ENCODE measurements at regions not wholly inside any gene's neighbourhood (a gene's known extent, or its start where the extent isn't known, plus 50 kb on each side); places are given as distances from the start of the nearest gene placed in this dataset.

DNA sequence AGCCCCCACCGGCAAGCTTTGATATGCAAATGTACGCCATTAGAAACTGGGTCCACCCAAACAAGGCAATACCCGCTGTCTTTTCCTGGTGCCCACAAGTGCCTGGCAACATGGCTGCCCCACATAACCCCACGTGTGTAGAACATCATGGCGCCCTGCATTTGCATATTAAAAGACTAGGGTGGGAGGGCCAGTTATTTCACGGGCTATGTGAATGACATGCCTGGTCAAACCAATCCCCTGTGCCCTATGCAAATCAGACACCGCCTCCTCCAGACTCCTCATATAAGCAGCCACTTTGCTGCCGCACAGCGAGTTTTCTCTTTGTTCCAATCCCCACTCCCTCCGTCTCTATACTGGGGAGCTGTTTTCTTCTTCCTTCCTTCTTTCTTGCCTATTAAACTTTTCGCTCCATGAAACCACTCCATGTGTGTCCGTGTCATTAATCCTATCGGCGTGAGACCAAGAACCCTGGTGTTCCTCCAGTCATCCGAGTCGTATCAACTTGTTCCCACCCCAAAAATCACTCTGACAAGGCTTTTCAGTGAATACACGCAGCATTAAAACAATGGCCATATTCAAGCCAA, 112.6 kb upstream of the SORBS2 start:
- DNase-seq (ENCODE audit: low read depth), result no peak

DNA sequence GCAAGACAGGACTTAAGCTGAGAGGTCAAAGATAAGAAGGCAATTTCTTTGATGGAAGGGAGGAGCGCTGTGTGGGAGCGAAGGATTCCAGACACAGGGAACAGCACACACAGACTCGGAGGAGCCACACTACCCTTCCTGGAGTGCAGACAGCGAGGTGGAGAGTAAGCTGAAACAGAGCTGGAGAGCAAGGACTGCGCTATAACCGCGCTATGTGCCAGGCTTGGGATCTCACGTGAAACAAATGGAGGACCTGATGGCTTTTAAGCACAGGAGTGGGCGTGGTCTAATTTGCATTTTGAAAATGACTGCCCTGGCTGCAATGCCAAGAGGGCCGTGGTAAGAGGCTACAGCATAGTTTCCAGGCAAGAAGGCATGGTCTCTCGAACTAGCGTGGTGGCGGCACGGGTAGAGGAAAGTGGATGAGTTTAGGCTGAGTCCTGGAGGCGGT, 113.9 kb upstream of the SORBS2 start:
- DNase-seq (ENCODE audit: low read depth), result no peak

DNA sequence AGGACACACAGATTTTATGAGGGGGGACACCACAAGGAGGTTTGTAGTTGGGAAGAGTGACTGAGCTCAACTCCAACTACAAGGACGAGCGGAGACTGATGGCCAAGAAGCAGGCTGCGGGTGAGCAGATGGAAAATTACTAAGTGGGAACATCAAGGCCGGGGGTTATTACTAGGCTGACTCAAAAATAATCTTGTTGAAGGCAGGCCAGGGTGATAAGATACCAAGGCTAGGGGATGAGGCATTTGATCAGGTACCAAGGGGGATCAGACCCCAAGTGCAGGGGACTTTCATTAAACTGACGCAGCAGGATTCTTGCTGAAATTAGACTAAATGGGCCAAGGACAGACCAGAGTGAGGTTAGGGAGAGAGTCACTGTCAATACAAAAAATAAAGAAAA, 119.4 kb upstream of the SORBS2 start:
- no peak for DNase-seq (ENCODE audit: low read depth)

GRCh38 chr4:185931986-185932385, 120.0 kb upstream of the SORBS2 start:
- no peak for DNase-seq (ENCODE audit: low read depth)

DNA sequence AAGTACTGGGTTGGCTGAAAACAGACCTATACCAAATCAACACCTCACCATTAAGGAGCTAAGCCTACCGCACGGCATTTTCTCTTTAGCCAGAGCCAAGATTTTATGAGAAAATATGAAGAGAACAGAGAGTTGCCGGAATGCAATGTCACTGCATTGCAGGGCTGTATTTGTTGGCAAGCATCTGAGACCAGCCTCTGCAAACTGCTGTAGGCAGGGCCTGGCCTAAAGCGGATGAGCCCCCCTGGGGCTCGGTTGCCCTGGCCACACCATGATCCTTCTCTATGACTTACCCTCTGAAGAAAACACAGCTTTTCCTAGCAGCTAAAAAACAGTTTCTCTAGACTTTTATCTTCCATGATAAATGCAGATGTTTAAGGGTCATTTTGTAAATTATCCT, 120.5 kb upstream of the SORBS2 start:
- no peak for DNase-seq (ENCODE audit: low read depth)

DNA sequence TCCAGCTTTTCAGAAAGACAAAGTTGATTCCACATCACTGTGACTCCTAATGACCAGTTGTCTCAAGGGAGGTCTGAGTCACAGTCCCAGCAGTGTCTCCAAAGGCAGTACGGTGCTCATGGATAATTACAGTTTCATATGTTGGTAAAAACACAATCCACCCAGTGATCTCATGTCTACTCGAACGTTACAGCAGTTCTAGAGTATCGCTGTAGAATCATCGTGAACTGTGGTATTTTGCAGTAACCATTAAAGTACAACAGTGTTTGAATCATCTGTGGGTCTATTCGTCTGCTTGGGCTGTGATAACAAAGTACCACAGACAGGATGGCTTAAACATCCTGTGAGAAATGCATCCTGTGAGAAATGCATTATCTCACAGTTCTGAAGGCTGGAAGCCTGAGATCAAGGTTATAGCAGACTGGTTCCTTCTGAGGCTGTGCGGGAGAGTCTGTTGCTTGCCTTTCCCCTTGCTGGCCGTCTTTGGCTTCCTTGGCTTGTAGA, 121.1 kb upstream of the SORBS2 start:
- no peak for DNase-seq (ENCODE audit: low read depth)

DNA sequence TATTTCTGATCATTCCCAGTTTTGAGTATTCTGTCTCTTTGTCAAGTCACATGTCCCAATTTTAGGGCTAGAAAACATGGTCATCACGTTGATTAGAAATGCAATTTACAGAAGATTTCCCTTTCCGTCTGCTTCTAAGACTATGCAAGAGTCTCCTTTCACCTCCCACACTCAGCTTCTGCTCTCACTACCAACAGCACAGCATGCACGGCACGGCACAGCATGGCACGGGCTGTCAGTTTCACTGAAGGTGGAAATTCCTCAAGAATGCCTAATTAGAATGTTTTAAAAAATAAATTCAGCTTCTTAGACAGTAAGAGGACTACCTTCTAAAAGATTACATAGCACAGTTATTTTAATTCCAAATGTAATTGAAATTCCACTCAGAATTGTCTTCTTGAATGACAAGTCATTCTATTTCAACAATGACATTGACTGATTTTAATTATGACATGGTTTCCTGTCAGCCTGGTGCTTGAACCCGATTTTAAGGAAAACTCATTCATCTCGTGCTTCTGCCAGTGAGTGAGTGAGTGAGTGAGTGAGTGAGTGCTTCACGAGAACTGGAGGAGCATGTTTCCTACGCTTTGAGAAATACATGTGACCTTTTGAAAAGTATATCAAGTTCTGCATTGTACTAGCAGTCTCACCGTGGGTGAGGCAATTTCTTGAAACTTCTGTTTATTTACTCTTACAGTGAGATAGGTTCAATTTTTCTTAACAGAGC, 124.8 kb upstream of the SORBS2 start:
- DNase-seq (ENCODE audit: low read depth), result no peak

GRCh38 chr4:185938654-185939053, 126.7 kb upstream of the SORBS2 start:
- DNase-seq (ENCODE audit: low read depth), result no peak

- no peak for DNase-seq (ENCODE audit: low read depth)
Observed at GRCh38 chr4:185941461-185941860, 127.5 kb upstream of the TLR3 start.

DNA sequence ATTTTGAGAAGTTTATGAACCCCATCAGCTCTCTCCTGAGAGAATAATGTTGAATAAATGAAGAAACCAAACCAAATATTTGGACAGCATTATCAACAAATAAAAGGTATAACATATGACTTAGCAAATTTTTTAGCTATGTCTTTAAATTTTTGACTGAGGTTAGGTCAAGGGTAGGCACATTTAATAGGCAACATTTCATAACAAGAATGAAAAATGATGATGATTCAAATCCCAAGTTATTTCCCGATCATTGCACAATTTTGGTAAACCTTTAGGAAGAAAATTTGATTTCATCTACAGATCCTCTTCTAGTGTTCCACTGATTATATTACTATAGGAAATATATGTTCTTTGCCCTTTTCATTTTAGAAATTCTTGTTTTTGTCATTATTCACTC, 123.7 kb upstream of the TLR3 start:
- DNase-seq (ENCODE audit: low read depth), result no peak

DNA sequence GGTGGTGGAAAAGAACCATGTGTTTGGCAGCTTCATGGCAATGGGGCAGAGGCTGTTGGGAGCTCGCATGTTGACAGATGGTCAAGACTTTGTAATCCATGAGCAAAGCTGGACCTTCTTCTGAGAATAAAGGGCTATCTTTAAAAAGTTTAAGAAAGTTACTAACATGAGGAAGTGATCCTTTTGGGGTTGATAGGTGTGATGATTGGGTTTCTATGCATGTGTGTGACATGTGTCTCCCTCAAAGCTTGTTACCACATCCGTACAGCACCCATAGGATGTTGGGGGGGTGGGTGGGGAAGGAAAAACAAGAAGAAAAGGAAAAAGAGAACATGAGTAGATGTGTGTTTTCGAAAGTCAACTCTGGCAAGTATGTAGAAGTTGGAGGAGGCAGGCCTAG, 123.0 kb upstream of the TLR3 start:
- no peak for DNase-seq (ENCODE audit: low read depth)

GRCh38 chr4:185950891-185951290, 118.1 kb upstream of the TLR3 start:
- DNase-seq (ENCODE audit: low read depth), result no peak

DNA sequence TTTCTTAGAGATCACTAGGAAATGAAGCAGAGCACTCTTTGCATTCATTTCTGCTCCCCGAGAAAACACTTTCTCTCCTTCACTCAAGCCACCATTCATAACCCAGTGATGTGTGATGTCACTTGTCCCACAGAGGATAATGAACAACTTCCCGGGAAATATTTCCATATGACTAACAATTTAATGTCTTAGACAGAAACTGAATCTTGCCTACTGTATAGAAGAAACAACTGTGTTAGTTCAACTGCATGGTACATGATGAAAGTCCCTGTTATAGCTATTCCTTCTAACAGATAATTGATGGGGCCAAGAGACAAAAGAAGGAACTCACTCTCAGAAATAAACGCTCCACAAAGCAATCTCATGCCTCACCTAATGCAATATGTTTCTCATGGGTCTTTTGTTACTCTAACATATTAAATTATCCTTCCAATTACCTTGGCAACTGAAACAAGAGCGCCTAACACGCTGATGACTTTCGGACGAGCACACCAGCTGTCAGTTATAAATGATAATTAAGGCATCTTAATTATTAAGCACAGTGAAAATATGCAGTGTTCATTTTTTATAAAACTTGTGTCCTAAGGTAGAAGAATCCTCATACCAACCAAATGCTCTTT, 113.7 kb upstream of the TLR3 start:
- DNase-seq (ENCODE audit: low read depth), result no peak

DNA sequence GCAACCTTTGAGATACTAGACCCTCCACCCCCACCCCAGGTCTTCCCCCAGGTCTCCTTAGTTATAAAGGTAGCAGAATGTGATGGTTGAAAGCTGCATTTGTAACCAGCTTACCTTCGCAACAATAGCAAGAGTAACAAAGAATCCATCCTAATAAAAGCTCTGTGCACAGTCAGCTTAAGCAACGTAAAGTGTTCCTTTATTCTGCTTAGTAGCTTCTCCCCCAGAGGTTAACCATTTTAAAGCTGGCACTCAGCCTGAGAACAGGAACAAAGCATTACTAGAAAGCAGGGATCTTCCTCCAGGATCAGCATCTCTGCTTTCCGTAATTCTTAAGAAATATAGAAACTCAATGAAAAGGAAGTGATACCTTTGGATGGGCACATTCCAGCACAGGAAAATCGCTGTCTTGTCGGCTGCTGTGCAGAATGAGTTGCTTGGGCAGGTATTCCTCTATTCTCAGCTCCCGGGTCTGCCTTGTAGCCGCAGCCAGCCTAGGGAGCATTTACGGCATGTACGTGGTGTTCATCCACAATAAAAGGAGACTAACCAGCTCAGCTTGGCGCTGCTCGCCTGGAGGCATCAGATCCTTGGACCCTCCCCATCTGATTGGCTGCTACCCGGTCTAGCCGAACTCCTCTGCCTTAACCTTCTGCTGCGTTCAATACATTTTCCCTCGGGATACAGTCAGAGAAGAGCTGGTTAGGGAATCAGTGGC, 113.0 kb upstream of the TLR3 start:
- DNase-seq (ENCODE audit: low read depth), result no peak

GRCh38 chr4:185956544-185956940, 112.4 kb upstream of the TLR3 start:
- no peak for DNase-seq (ENCODE audit: low read depth)

DNA sequence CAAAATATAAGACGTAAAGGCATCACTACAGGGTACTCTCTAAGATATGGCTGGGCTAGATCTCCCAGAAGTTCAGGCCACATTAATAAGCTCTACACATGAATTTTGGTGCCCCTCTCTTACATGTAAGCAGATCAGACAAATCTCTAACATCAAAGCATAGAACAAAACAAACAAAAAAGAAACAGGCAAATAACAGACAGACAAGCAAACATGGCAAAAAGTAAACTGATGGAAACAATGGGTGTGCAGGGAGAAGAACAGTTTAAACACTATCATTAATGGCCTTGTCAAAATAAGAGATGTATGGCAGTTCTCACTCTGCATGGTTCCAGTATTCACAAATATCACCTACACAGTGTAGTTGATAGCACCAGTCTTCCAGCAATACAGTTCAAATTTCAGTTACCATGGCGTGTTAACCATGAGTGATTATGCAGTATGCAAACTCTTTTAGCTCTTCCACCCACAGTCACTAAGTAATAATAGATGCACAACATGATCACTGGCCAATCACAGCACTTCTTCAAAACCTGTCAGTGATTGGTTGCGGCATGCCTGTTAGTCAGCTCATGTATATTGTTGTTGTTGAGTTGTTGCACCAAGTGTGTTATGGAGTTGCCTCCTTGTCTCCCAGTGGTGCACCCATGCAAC, 110.7 kb upstream of the TLR3 start:
- DNase-seq (ENCODE audit: low read depth), result no peak

- no peak for DNase-seq (ENCODE audit: low read depth)
Observed at GRCh38 chr4:185965426-185966384, 103.3 kb upstream of the TLR3 start.

DNA sequence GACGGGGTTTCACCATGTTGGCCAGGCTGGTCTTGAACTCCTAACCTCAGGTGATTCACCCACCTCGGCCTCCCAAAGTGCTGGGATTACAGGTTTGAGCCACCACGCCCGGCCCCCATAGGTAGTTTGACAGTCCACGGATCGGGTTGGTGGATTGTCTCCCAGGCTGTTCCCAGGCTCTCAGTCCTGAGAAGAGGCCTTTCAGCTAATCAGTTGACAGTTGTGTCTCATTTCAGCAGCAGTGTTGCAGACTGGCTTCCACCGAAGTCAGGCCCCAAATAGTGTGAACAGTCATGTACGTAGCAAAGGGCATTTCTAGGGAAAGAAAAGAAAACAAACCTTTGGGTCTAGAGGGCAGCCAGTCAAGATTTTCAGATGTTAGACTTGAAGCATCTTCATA, 102.4 kb upstream of the TLR3 start:
- DNase-seq (ENCODE audit: low read depth), result no peak

GRCh38 chr4:185966997-185967775, 101.8 kb upstream of the TLR3 start:
- no peak for DNase-seq (ENCODE audit: low read depth)

GRCh38 chr4:185969657-185970056, 99.3 kb upstream of the TLR3 start:
- DNase-seq (ENCODE audit: low read depth), result no peak
